MG63 (cell line): ENCODE measurements at regions not wholly inside any gene's neighbourhood (a gene's known extent, or its start where the extent isn't known, plus 50 kb on each side); places are given as distances from the start of the nearest gene placed in this dataset.

Experiments
- DNase-seq: peaks from one replicate; pipeline ENCODE4 v3.0.0-alpha.2; 2020
- H3K27me3 ChIP-seq: fragments of 250-450 bp; sonication (Bioruptor Pico); 2 replicates; pipeline ENCODE4 v1.5.1; 2020; ENCODE audit warnings: mild to moderate bottlenecking, moderate library complexity
- H3K36me3 ChIP-seq: fragments of 250-450 bp; sonication (Bioruptor Pico); 2 replicates; pipeline ENCODE4 v1.5.1; 2020; ENCODE audit warnings: mild to moderate bottlenecking, moderate library complexity
- H3K4me3 ChIP-seq: fragments of 250-450 bp; sonication (Bioruptor Pico); 2 replicates; pipeline ENCODE4 v1.5.1; 2020; ENCODE audit warnings: mild to moderate bottlenecking, moderate library complexity
- H3K9me3 ChIP-seq: fragments of 250-450 bp; sonication (Bioruptor Pico); 2 replicates; pipeline ENCODE4 v1.5.1; 2020; ENCODE audit warnings: mild to moderate bottlenecking, moderate library complexity

GRCh38 chr15:39083213-39083612 lies 497.7 kb upstream of the THBS1 start:
- DNase-seq = no peak

DNA sequence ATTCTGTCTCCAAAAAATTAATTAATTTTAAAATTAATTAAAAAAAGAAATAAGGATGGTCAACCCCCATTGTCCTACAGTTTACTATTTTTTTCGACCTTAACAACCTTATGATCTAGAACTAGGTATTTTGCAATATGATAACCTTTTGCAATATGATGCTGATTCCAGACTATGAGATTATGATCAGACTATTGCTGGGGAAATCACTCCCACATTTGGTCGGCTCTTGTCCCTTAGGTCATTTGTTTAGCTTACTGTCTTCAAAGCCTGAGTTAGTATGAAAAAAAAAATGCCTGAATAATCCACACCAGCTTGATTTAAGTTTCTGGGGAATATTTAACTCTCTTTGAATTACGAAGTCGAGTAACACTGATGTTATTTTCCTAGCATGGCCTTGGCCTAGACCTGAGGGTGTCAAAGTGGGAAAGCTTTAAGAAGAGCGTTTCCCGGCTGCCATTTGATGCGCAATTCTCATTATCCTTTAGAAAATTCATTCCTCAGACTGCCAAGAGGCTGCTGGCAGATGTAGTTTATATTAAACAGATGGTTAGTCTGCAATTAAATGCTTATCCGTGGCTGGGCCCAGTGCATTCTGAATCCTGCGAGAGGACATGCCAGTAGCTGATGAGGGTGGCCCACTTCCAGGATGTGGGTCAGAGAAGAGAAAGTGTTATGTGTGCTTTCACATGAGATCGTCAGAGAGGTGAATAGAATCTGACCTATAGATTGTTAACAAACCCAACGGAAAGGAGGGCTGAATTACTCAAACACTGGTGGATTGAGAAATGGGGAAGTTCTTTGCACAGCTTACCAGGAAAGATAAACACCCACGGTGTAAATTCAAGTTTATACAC lies 496.0 kb upstream of the THBS1 start:
- H3K27me3 ChIP-seq = no peaks in the 10 kb centered on the region
- H3K4me3 ChIP-seq = no peak overlapping the region
- H3K36me3 ChIP-seq = no peaks in the 10 kb centered on the region
- DNase-seq = peak; percentile 75
- no peaks in the 10 kb centered on the region for H3K9me3 ChIP-seq

More at GRCh38 chr15:39083213-39083612, 497.7 kb upstream of the THBS1 start:
- Histone ChIP-seq H3K27me3 (no peaks in the 10 kb centered on the region), H3K4me3 (no peak overlapping the region), H3K9me3 (no peaks in the 10 kb centered on the region), H3K36me3 (no peaks in the 10 kb centered on the region)

DNA sequence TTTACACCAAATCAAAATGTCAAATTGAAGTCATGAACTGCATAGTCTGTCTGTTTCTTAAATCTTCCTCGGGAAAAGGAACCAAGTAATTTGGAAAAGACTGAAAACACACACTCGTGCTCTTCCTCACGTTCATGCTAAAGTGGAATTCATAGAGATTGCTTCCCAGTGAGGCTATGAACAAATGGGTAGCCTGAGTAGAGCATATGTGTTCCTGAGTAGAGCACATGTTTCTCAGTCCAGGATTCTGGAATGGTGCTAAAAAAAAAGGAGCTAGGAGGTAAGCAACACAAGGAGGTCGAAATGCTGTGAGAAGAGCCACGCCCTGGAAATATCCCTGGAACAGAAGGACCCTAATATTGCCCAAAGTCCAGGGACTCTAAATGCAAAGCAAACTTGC lies 494.2 kb upstream of the THBS1 start:
- no peaks in the 10 kb centered on the region for H3K36me3 ChIP-seq
- H3K9me3 ChIP-seq = no peaks in the 10 kb centered on the region
- DNase-seq = no peak
- no peak overlapping the region for H3K4me3 ChIP-seq
- H3K27me3 ChIP-seq = no peaks in the 10 kb centered on the region

DNA sequence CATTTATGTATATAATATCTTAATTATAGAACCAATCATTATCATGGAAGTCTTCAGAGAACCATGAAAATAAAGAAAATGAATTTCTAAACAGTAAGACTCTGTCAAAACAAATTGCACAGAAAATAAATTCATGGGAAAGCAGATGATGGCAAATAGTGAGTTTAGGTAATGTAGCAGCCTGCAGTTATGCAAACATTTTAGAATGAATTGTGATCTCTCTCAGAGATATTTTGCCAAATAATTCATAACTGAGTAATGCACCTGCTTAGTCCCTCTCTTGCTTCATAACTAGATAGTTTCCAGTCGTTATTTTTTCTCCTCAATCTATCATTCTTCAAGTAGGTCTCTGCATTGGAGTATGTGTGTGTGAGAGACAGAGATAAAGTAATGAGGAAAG lies 492.7 kb upstream of the THBS1 start:
- H3K36me3 ChIP-seq = no peaks in the 10 kb centered on the region
- no peak overlapping the region for H3K4me3 ChIP-seq
- H3K9me3 ChIP-seq = no peaks in the 10 kb centered on the region
- no peaks in the 10 kb centered on the region for H3K27me3 ChIP-seq
- no peak for DNase-seq

- H3K27me3 ChIP-seq = no peaks in the 10 kb centered on the region
- no peaks in the 10 kb centered on the region for H3K9me3 ChIP-seq
- no peak for DNase-seq
- H3K4me3 ChIP-seq = no peak overlapping the region
- H3K36me3 ChIP-seq = no peaks in the 10 kb centered on the region
Measured at GRCh38 chr15:39092354-39092753, 488.5 kb upstream of the THBS1 start.

DNA sequence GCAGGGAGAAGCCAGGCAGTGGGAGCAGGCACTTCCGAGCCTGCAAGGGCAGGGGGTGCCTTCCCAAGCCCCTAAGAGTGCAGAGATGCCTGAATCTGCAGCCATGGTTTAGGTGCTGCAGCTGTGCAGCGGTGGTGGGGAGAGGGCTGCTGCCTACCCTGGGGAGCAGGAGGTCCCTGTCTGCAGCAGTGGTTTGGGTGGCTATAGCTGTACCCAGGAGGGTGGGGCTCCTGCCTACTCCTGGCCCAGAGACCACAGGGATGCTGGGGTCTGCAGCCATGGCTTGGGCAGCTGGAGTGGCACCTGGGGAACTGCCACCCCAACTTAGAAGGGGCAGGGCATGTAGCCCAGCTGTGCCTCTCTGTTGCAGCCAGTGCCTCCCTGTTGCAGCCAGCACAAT lies 488.1 kb upstream of the THBS1 start:
- Histone ChIP-seq H3K27me3 (no peaks in the 10 kb centered on the region), H3K9me3 (no peaks in the 10 kb centered on the region), H3K36me3 (no peaks in the 10 kb centered on the region), H3K4me3 (no peak overlapping the region)
- no peak for DNase-seq

DNA sequence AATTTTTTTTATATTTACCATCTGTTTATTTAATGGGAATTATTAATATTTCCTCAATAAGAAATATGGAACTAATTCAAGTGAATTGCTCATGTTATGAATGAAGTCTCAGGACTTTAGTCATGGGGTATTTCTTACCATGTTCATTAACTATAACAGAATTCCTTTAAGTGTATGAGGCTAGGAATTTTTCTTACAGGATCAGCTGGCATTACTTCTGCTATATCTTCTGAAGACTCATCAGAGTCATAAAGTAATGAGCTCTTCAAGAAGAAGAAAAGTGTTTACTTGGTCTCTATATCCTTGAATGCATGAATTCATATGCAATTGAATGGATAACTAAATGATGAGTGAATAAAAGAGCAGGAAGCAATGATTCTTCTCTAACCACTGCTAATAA lies 486.8 kb upstream of the THBS1 start:
- no peak for DNase-seq
- Histone ChIP-seq H3K36me3 (no peaks in the 10 kb centered on the region), H3K9me3 (no peaks in the 10 kb centered on the region), H3K27me3 (no peaks in the 10 kb centered on the region), H3K4me3 (no peak overlapping the region)

DNA sequence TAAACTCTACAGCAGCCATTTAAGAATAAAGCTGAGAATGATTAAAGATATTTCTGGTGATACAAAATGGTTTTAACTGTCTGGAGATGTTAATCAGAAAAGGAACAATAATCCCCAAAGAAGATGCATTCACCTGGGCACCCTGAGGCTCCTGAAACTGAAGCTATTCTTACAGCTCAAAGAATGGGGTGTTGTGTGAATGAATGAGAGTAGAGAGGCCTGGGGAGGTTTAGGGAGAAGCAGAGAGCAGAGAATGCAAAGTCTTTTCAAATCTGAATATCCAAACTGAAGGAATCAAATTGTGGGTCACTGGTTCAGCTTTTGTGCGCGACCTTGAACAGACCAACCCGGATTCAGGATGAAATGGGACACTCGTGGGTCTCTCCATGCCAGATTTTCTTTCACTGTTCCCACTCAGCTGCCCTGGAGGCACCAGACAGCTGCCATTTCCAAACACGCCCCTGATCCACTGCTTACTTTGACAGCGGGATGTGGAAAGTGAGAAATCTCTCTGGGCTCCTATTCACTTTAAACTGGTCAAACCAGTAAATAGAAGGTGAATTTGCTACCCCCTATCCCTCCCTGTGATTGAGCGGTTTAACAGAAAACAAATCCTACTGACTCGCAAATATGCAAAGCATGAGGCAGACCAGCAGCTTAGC lies 485.5 kb upstream of the THBS1 start:
- H3K27me3 ChIP-seq = no peaks in the 10 kb centered on the region
- no peaks in the 10 kb centered on the region; the same call in 1 of the 2 replicates for H3K9me3 ChIP-seq
- DNase-seq = no peak
- no peak overlapping the region for H3K4me3 ChIP-seq
- no peaks in the 10 kb centered on the region for H3K36me3 ChIP-seq

DNA sequence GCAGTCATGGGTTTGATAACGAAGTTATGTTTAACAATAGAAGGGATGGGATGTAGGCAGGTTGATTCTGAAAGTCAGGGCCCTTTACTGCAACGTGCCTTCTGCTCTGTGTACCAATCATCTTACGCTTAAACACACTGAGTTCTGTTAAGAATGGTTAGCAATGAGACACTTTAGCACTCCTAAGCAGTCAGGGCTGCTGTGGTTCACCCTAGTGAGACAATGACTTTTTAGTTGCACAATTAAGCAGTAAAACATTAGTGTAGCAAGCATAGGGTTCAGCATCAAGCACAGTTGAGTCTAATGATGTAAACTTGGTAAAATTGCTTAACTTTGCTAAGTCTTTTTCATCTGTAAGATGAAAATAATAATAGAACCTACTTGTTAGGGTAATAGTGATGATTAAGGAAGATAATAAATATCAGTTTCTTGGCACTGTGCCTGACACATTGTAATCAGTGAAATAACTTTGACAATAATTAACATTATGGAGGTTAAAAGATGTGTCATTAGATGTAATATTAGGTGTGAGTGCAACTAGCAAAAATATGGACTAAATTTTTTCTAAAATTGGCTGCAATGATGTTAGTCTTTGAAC lies 484.2 kb upstream of the THBS1 start:
- H3K9me3 ChIP-seq = no peaks in the 10 kb centered on the region; the same call in 1 of the 2 replicates
- H3K36me3 ChIP-seq = no peaks in the 10 kb centered on the region
- DNase-seq = no peak

DNA sequence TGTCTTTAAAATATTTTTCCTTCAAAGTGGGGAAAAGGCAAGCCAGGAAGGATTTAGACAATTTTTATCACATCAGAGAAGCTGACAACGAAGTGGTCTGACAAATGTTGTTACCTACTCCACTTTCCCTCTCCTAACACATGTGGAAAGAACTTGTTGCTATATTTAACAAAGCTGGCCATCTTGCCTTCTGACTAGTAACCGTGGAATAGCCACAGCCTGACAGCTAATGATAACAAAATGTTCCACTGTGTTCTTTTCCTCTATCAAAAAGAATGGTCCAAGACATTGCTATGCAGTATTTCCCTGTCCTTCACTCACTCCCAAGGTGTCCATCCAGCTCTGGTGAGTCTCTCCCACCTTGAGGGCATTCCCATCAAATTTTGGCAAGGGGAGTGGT lies 481.4 kb upstream of the THBS1 start:
- no peaks in the 10 kb centered on the region for H3K36me3 ChIP-seq
- H3K4me3 ChIP-seq = no peak overlapping the region
- H3K9me3 ChIP-seq = no peaks in the 10 kb centered on the region; the same call in 1 of the 2 replicates
- no peak for DNase-seq
- H3K27me3 ChIP-seq = no peaks in the 10 kb centered on the region

More for the DNA sequence above, 484.2 kb upstream of the THBS1 start:
- Histone ChIP-seq H3K4me3 (no peak overlapping the region), H3K27me3 (no peaks in the 10 kb centered on the region)

DNA sequence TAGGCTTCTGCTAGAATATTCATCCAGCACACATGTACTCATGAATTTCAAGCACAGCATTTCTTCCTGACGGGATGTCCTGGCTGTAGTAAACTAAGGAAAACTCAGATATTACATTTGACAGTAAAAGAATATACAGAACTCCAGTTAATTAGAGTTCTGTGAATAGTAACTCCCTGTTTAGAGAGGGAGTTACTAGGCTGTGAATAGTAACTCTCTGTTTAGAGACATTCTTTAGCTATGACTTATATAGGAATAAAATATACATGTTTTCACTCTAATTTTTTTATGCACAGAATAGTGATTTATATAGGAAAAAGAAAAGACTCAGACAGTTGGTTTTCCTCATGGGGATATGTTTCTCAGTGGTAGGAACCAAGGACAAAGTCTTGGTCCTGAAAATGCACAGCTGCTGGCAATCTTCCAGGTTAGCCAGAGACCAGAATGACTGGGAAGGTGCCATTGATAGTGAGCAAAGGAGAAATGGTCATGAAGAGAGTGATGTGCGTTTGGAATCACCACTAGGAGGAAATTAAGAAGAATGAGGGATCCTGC lies 480.7 kb upstream of the THBS1 start:
- Histone ChIP-seq H3K27me3 (no peaks in the 10 kb centered on the region), H3K4me3 (no peak overlapping the region), H3K36me3 (no peaks in the 10 kb centered on the region), H3K9me3 (no peaks in the 10 kb centered on the region; the same call in 1 of the 2 replicates)
- DNase-seq = no peak

- no peaks in the 10 kb centered on the region for H3K36me3 ChIP-seq
- H3K27me3 ChIP-seq = no peaks in the 10 kb centered on the region
- no peak for DNase-seq
- H3K9me3 ChIP-seq = no peaks in the 10 kb centered on the region; the same call in 1 of the 2 replicates
- no peak overlapping the region for H3K4me3 ChIP-seq
Measured at GRCh38 chr15:39102431-39102830, 478.4 kb upstream of the THBS1 start.

GRCh38 chr15:39106950-39107349 lies 473.9 kb upstream of the THBS1 start:
- Histone ChIP-seq H3K4me3 (no peak overlapping the region), H3K36me3 (no peaks in the 10 kb centered on the region), H3K9me3 (no peaks in the 10 kb centered on the region; the same call in 1 of the 2 replicates), H3K27me3 (no peaks in the 10 kb centered on the region)
- DNase-seq = no peak

DNA sequence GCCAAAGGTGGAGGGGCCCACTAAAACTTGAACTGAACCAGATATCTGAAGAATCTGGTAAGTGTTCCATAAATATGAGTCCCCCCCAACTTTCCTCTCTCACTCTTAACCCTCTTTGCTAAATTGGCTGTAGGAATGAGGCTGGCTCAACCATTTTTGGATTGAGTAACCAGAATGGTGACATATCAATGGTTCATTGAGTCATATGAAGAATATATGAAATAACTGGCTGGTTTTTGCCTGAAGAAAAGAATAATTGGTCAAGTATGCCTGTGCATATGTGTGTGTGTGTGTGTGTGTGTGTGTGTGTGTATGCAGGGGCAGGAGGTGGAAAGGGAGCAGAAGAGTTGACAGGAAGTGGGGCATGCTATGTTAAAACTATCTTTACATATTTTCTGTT lies 472.9 kb upstream of the THBS1 start:
- DNase-seq = no peak
- Histone ChIP-seq H3K27me3 (no peaks in the 10 kb centered on the region), H3K36me3 (no peaks in the 10 kb centered on the region), H3K4me3 (no peak overlapping the region), H3K9me3 (no peaks in the 10 kb centered on the region; the same call in 1 of the 2 replicates)

DNA sequence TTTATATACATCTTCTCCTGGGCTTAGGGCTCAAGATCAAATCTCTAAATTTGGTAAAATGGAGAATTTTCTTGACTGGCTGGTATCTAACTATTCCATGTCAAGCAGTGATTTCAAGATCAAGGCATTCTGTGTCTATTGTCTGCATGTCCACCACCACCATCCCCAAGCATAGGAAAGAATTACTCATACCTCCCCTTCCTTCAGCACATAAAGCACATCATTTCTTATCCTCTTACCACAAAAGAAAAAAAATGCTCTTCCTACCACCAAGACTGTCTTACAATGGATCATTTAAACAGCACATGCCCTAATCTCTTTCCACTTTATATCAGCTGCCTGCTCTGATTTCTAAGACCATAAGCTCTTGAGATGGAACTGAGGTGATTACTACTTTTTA lies 470.5 kb upstream of the THBS1 start:
- DNase-seq = no peak
- H3K4me3 ChIP-seq = no peak overlapping the region
- no peaks in the 10 kb centered on the region for H3K36me3 ChIP-seq
- no peaks in the 10 kb centered on the region; the same call in 1 of the 2 replicates for H3K9me3 ChIP-seq
- H3K27me3 ChIP-seq = no peaks in the 10 kb centered on the region

DNA sequence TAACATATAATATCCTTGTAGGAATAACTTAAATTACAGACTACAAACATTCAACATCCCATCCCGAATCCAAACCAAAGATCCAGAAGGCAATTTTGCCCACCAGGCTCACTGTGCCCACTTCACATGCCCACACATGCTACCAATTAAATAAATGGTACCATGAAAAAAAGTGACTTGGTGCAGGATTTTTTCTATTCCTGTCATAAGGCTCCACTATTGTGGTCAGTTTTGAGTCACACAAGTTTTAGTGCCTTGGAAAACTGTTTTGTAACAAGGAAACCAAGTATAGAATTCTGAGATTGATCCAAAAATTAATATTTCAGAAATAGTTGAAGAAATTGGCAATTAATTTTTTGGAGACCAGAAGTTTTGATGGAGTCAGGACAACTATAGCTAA lies 470.1 kb upstream of the THBS1 start:
- H3K9me3 ChIP-seq = peaks cover under 1% of the 10 kb centered on the region; the same call in 1 of the 2 replicates
- H3K27me3 ChIP-seq = no peaks in the 10 kb centered on the region
- H3K4me3 ChIP-seq = no peak overlapping the region
- H3K36me3 ChIP-seq = no peaks in the 10 kb centered on the region
- DNase-seq = no peak

DNA sequence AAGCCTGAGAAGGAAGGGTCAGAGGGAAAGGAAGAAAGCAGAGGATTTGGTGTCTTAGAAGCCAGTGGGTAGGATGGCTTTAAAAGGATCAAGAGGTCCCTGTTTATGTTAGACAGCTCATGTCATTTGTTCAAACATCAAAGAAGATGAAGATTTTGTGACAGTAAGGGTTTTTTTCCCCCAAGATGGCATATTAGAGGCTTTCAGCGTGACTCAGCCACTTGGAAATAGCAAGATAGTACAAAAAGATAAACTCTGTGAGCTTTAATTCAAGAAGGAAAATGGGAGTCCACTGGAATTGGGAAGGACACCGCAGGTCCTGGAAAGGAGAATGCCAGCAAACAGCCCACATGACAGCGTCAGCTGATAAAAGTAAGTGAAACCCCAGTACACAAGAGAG lies 467.1 kb upstream of the THBS1 start:
- Histone ChIP-seq H3K4me3 (no peak overlapping the region), H3K9me3 (peaks cover 20% of the 10 kb centered on the region), H3K36me3 (no peaks in the 10 kb centered on the region), H3K27me3 (no peaks in the 10 kb centered on the region)
- no peak for DNase-seq
